Mucosa of stomach (tissue), 1 donor: ENCODE measurements at regions not wholly inside any gene's neighbourhood (a gene's known extent, or its start where the extent isn't known, plus 50 kb on each side); places are given as distances from the start of the nearest gene placed in this dataset.

Experiments
- H3K27me3 ChIP-seq: one replicate; pipeline ENCODE4 v1.7.0; 2013; ENCODE audit warnings: mild to moderate bottlenecking, low read length; ENCODE audit not compliant: control insufficient read depth, insufficient read depth
- H3K36me3 ChIP-seq: one replicate; pipeline ENCODE4 v1.7.0; 2013; ENCODE audit warnings: low read length; ENCODE audit not compliant: control insufficient read depth, insufficient read depth
- H3K4me1 ChIP-seq: one replicate; pipeline ENCODE4 v1.7.0; 2013; ENCODE audit warnings: mild to moderate bottlenecking, low read length; ENCODE audit not compliant: control insufficient read depth, insufficient read depth
- H3K4me3 ChIP-seq: one replicate; pipeline ENCODE4 v1.7.0; 2013; ENCODE audit warnings: low read length
- H3K9ac ChIP-seq: one replicate; pipeline ENCODE4 v1.7.0; 2013; ENCODE audit warnings: mild to moderate bottlenecking, low read length, moderate library complexity
- H3K9me3 ChIP-seq: one replicate; pipeline ENCODE4 v1.7.0; 2013; ENCODE audit warnings: mild to moderate bottlenecking, low read length, moderate library complexity; ENCODE audit not compliant: control insufficient read depth
- donor health status: Pancreatic carcinoma.

GRCh38 chr1:67599085-67599484 is 85.9 kb upstream of the GADD45A start:
- Histone ChIP-seq H3K4me3 (no peak overlapping the region), H3K36me3 (no peaks in the 10 kb centered on the region), H3K4me1 (no peaks in the 10 kb centered on the region), H3K27me3 (no peaks in the 10 kb centered on the region), H3K9ac (no peak overlapping the region), H3K9me3 (no peaks in the 10 kb centered on the region)

- Histone ChIP-seq H3K27me3 (no peaks in the 10 kb centered on the region), H3K4me1 (no peaks in the 10 kb centered on the region), H3K9me3 (no peaks in the 10 kb centered on the region), H3K36me3 (no peaks in the 10 kb centered on the region), H3K9ac (no peak overlapping the region), H3K4me3 (no peak overlapping the region)
Observed at GRCh38 chr1:67601539-67601938, 83.5 kb upstream of the GADD45A start.

- Histone ChIP-seq H3K9ac (no peak overlapping the region), H3K27me3 (no peaks in the 10 kb centered on the region)
Observed at GRCh38 chr1:67601955-67602354, 83.0 kb upstream of the GADD45A start.

GRCh38 chr1:67604778-67605177 is 80.2 kb upstream of the GADD45A start:
- Histone ChIP-seq H3K9ac (no peak overlapping the region), H3K27me3 (no peaks in the 10 kb centered on the region), H3K4me1 (no peaks in the 10 kb centered on the region)

More at GRCh38 chr1:67601955-67602354, 83.0 kb upstream of the GADD45A start:
- H3K36me3 ChIP-seq = no peaks in the 10 kb centered on the region
- no peak overlapping the region for H3K4me3 ChIP-seq
- no peaks in the 10 kb centered on the region for H3K9me3 ChIP-seq
- H3K4me1 ChIP-seq = no peaks in the 10 kb centered on the region

GRCh38 chr1:67605209-67605780 is 79.7 kb upstream of the GADD45A start:
- no peak overlapping the region for H3K9ac ChIP-seq
- H3K4me1 ChIP-seq = no peaks in the 10 kb centered on the region
- H3K4me3 ChIP-seq = no peak overlapping the region
- H3K27me3 ChIP-seq = no peaks in the 10 kb centered on the region
- H3K36me3 ChIP-seq = no peaks in the 10 kb centered on the region
- H3K9me3 ChIP-seq = no peaks in the 10 kb centered on the region

More at GRCh38 chr1:67604778-67605177, 80.2 kb upstream of the GADD45A start:
- Histone ChIP-seq H3K4me3 (no peak overlapping the region), H3K9me3 (no peaks in the 10 kb centered on the region), H3K36me3 (no peaks in the 10 kb centered on the region)

GRCh38 chr1:67607286-67607685 is 77.7 kb upstream of the GADD45A start:
- H3K4me3 ChIP-seq = no peak overlapping the region
- H3K36me3 ChIP-seq = no peaks in the 10 kb centered on the region
- no peak overlapping the region for H3K9ac ChIP-seq
- no peaks in the 10 kb centered on the region for H3K27me3 ChIP-seq
- no peaks in the 10 kb centered on the region for H3K4me1 ChIP-seq
- no peaks in the 10 kb centered on the region for H3K9me3 ChIP-seq

GRCh38 chr1:67607699-67608098 is 77.3 kb upstream of the GADD45A start:
- H3K9me3 ChIP-seq = no peaks in the 10 kb centered on the region
- no peaks in the 10 kb centered on the region for H3K4me1 ChIP-seq
- no peak overlapping the region for H3K9ac ChIP-seq

GRCh38 chr1:67608661-67609576 is 76.1 kb upstream of the GADD45A start:
- H3K4me3 ChIP-seq = no peak overlapping the region
- no peaks in the 10 kb centered on the region for H3K4me1 ChIP-seq
- H3K9me3 ChIP-seq = no peaks in the 10 kb centered on the region
- H3K36me3 ChIP-seq = no peaks in the 10 kb centered on the region
- no peak overlapping the region for H3K9ac ChIP-seq
- H3K27me3 ChIP-seq = no peaks in the 10 kb centered on the region

More at GRCh38 chr1:67607699-67608098, 77.3 kb upstream of the GADD45A start:
- no peaks in the 10 kb centered on the region for H3K27me3 ChIP-seq
- no peaks in the 10 kb centered on the region for H3K36me3 ChIP-seq
- no peak overlapping the region for H3K4me3 ChIP-seq

GRCh38 chr1:67609577-67610341 is 75.2 kb upstream of the GADD45A start:
- Histone ChIP-seq H3K4me1 (no peaks in the 10 kb centered on the region), H3K9ac (no peak overlapping the region), H3K9me3 (no peaks in the 10 kb centered on the region), H3K4me3 (no peak overlapping the region), H3K36me3 (no peaks in the 10 kb centered on the region), H3K27me3 (no peaks in the 10 kb centered on the region)

GRCh38 chr1:67610450-67610849 is 74.6 kb upstream of the GADD45A start:
- no peaks in the 10 kb centered on the region for H3K4me1 ChIP-seq
- no peak overlapping the region for H3K9ac ChIP-seq
- no peaks in the 10 kb centered on the region for H3K9me3 ChIP-seq
- H3K36me3 ChIP-seq = no peaks in the 10 kb centered on the region
- H3K27me3 ChIP-seq = no peaks in the 10 kb centered on the region
- no peak overlapping the region for H3K4me3 ChIP-seq

GRCh38 chr1:67611846-67612245 is 73.2 kb upstream of the GADD45A start:
- H3K9ac ChIP-seq = no peak overlapping the region
- no peaks in the 10 kb centered on the region for H3K36me3 ChIP-seq
- H3K9me3 ChIP-seq = no peaks in the 10 kb centered on the region

GRCh38 chr1:67612788-67613241 is 72.2 kb upstream of the GADD45A start:
- H3K36me3 ChIP-seq = no peaks in the 10 kb centered on the region
- H3K9ac ChIP-seq = no peak overlapping the region
- no peaks in the 10 kb centered on the region for H3K27me3 ChIP-seq
- no peaks in the 10 kb centered on the region for H3K9me3 ChIP-seq
- H3K4me3 ChIP-seq = no peak overlapping the region
- H3K4me1 ChIP-seq = no peaks in the 10 kb centered on the region

More at GRCh38 chr1:67611846-67612245, 73.2 kb upstream of the GADD45A start:
- Histone ChIP-seq H3K4me3 (no peak overlapping the region), H3K27me3 (no peaks in the 10 kb centered on the region), H3K4me1 (no peaks in the 10 kb centered on the region)
